HG03442 (cell line): ENCODE measurements at regions not wholly inside any gene's neighbourhood (a gene's known extent, or its start where the extent isn't known, plus 50 kb on each side); places are given as distances from the start of the nearest gene placed in this dataset.
"Not testable (repeated sequence)": the region's sequence is repeated elsewhere in the genome, so short reads cannot be mapped to it uniquely, and the experiment has no call there.

Experiments
- ATAC-seq: cut with Tn5 transposase; IDR thresholded peaks from one replicate; pipeline ENCODE4 v1.9.1; 2021; ENCODE audit warnings: mild to moderate bottlenecking, moderate library complexity; ENCODE audit not compliant: unreplicated experiment

DNA sequence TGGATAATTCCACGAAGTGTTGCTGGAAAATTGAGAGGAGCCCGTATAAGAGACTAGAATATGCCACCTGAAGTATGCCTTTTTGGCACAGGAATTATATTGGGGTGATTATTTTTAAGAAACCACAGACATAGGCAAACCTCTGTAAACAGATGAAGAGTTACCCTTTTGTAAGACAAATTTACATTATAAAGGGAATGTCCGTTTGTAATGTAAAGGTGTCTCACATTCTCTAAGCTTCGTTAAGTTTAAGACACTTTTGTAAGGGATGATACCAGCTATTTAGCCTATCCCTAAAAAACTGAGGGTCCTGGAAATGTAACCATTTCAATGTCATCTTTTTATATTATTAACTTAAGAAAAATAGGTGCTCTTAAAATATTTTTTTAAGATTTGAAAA, 432.8 kb upstream of the SYT4 start:
- ATAC-seq = no peak

GRCh38 chr18:43714343-43715010, 437.2 kb upstream of the SYT4 start:
- ATAC-seq = no peak

- no peak for ATAC-seq
Observed at GRCh38 chr18:43719267-43719795, 442.0 kb upstream of the SYT4 start.

GRCh38 chr18:43720041-43720440, 442.8 kb upstream of the SYT4 start:
- ATAC-seq = no peak

GRCh38 chr18:43735570-43735969, 458.3 kb upstream of the SYT4 start:
- no peak for ATAC-seq

- no peak for ATAC-seq
Observed at GRCh38 chr18:43744960-43745745, 467.9 kb upstream of the SYT4 start.

- no peak for ATAC-seq
Observed at GRCh38 chr18:43751203-43751602, 473.9 kb upstream of the SYT4 start.

DNA sequence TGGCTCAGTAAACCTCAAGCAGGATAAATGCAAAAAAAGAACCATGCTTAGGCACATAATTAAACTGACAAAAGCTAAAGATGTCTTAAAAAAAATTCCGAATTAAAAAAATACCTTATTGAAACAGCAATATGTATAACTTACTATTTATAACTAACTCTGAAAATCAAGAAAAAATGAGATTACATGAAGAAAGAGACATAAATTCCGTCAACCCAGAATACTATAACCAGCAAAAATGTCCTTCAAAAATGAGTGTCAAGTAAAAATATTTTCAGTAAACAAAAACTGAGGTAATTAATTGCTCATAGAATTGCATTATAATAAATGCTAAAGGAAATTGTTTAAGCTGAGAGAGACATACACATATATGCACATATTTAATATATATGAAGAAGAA, 474.5 kb upstream of the SYT4 start:
- no peak for ATAC-seq

- ATAC-seq = no peak
Observed at GRCh38 chr18:43757273-43757672, 480.0 kb upstream of the SYT4 start.

DNA sequence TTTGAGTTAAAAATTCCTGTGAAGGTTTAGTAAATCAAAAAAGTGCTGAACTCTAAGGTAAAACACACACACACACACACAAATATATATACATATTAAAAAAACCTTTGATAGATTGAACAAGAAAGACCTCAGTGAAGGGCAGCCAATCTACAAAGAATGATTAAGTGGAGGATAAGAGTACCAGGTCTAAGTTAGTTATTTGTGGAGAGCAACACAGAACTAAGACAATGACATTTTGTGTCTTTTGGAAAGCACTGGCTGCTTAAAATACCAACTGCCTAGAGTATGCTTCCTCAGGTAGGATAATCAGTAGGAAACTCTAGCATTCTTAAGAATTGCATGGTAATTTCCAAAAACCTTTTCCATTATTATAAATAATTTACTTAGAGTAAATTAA, 481.4 kb upstream of the SYT4 start:
- ATAC-seq = no peak

DNA sequence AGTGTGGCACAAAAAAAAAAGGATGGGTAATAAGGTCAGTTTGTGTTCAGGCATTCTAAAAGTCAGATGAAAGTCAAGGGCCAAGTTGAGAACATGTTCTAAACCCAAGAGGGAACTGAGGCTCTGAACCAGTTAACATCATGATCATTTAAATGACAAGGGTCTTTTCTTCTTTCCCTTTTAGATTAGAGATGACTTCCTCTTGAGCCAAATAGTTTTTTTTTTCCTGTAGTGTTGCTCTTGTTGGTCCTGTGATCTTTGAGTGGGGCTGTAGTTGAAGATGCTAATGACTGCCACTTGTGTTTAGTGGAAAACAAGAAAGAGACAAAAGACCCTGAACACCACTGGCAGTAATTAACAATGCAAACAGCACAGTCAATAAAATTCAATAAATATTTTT, 482.7 kb upstream of the SYT4 start:
- ATAC-seq = no peak

- no peak for ATAC-seq
Observed at GRCh38 chr18:43772907-43773306, 495.6 kb upstream of the SYT4 start.

- ATAC-seq = no peak
Observed at GRCh38 chr18:43774497-43774896, 497.2 kb upstream of the SYT4 start.

DNA sequence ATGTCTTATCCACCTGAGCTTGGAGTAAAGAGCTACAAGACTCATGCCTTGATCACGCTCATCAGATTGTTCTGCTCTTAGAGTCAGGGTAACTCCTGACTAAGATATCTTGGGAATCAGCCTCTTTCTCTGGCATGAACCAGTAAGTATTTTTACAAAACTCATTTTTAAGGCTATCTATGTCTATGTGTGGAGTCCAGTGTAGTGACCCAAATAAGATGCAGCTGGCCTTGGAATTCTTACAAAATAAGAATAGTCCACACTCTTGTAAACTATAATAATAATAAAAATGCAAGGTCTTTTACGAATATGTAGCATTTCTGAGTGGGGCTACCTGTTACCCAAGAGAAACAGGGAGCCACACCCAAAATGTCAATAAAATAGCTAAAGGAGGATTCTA, 498.3 kb upstream of the SYT4 start:
- ATAC-seq = no peak

DNA sequence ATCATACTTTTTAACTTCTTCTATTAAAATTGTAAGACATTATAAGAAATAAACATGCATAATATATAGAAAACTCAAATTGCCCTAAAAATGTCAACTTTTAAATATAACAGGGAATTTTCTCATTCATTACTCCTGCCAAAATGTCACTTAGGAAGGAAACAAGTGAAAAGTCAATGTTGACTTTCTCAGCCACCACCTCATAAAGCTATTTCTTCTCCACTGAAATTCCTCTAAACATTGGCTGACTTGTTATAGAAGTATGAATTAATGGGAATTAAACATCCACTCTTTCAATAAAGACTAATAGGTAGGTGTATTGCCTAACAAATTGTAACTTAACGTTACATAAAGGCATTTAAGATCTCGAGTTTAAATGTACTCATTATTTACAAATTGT, 499.7 kb upstream of the SYT4 start:
- no peak for ATAC-seq

GRCh38 chr18:43777636-43778304, 500.5 kb upstream of the SYT4 start:
- no peak for ATAC-seq

DNA sequence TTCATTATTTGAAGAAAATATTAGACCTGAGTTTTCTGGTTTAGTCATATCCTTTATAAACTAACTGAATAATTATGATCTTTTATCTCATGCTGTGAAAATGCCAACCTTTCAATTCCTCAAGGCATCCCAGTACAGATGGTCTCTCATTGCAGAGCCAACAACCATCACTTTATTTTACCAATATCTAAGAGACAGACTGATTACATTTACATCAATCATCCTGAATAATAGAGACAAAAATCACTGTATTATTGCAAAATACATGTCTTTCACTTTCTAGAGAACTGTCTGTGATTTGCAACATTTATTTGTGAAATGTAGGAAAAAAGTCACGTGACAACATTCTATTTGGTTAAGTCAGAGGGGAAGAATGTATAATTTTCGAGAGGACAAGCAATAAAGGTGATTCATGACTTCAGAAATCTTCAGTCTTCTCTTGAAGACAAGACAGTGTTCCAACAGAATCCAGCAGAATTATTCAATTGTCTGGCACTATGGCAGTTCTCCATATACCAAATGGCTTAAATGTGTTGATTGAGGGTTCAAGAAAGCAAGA, 503.6 kb upstream of the SYT4 start:
- no peak for ATAC-seq

GRCh38 chr18:43785158-43785557, 507.9 kb upstream of the SYT4 start:
- no peak for ATAC-seq

GRCh38 chr18:43786893-43787292, 509.6 kb upstream of the SYT4 start:
- no peak for ATAC-seq

DNA sequence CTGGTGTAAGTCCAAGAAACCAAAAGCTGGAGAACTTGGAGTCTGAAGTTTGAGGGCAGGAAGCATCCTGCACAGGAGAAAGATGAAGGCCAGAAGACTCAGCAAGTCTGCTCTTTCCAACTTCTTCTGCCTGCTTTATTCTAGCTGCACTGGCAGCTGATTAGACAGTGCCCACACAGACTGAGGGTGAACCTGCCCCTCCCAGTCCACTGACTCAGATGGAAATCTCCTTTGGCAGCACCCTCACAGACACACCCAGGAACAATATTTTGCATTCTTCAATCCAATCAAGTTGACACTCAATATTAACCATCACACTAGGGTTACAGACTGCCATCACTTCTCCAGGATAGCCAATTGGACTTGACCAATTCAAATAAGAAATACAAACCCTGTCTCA, 510.4 kb upstream of the SYT4 start:
- ATAC-seq = not testable (repeated sequence)

GRCh38 chr18:43789234-43790000, 512.1 kb upstream of the SYT4 start:
- no peak for ATAC-seq
